GM12892 (cell line): ENCODE measurements at regions not wholly inside any gene's neighbourhood (a gene's known extent, or its start where the extent isn't known, plus 50 kb on each side); places are given as distances from the start of the nearest gene placed in this dataset.

Source experiments
- POLR2A ChIP-seq: IDR thresholded peaks from 2 replicates; pipeline ENCODE4 v1.6.1; 2011; ENCODE audit warnings: low read depth, low read length, control low read depth
- POLR2AphosphoS5 ChIP-seq: IDR thresholded peaks from 2 replicates; pipeline ENCODE4 v1.6.1; 2011; ENCODE audit warnings: low read depth, low read length, control low read depth

GRCh38 chr1:79204779-79205479 lies 198.4 kb upstream of the ADGRL4 start:
- TF ChIP-seq POLR2A (no peak), POLR2AphosphoS5 (no peak)
